ENCODE measurements at regions not wholly inside any gene's neighbourhood (a gene's known extent, or its start where the extent isn't known, plus 50 kb on each side); places are given as distances from the start of the nearest gene placed in this dataset.

GRCh38 chr3:59101231-59101736, 51.5 kb upstream of the CFAP20DC start:
- Mint-ChIP-seq H3K27me3 (peaks cover 9% of the 10 kb centered on the region), H3K27ac (no peak overlapping the region), H3K36me3 (ENCODE audit: low read depth) (no peaks in the 10 kb centered on the region), H3K4me1 (ENCODE audit: low read depth) (no peaks in the 10 kb centered on the region), H3K9me3 (peaks cover 12% of the 10 kb centered on the region), H3K4me3 (no peak overlapping the region)
- intact Hi-C loops (cut with micrococcal nuclease) = no loop called here
- no peak for TF ChIP-seq CTCF (IDR thresholded peaks at IDR 0.05)
- DNase-seq (no peak), ATAC-seq (no peak)
- ChIA-PET CTCF (no interaction called here), POLR2A (no interaction called here)

All from activated CD8-positive, alpha-beta T cell treated with anti-CD3 and anti-CD28 coated beads for 36 hours (primary cell).